SK-N-DZ (cell line): ENCODE measurements at regions not wholly inside any gene's neighbourhood (a gene's known extent, or its start where the extent isn't known, plus 50 kb on each side); places are given as distances from the start of the nearest gene placed in this dataset.

Experiments used
- DNase-seq: peaks from one replicate; pipeline ENCODE4 v3.0.0-alpha.2; 2015; ENCODE audit warnings: low spot score

DNA sequence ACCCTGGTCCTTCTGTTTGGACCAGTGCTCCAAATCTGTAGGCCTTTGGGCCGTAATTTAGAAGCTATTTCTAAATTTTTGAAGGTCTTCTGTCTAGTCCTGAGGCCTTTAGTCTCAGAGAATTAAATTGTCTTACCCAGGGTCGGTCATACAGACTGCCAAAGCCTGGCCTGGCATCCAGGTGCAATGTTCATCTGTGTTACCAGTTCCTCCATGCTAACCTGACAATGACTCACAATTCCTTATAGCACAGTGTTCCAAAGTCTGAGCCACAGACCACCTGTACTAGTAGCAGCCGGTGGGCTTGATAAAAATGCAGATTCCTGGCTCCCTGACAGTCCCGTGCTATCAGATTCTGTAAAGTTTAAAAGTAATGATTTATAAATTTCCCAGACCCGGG, 77.7 kb upstream of the MAP4K3 start:
- no peak for DNase-seq

DNA sequence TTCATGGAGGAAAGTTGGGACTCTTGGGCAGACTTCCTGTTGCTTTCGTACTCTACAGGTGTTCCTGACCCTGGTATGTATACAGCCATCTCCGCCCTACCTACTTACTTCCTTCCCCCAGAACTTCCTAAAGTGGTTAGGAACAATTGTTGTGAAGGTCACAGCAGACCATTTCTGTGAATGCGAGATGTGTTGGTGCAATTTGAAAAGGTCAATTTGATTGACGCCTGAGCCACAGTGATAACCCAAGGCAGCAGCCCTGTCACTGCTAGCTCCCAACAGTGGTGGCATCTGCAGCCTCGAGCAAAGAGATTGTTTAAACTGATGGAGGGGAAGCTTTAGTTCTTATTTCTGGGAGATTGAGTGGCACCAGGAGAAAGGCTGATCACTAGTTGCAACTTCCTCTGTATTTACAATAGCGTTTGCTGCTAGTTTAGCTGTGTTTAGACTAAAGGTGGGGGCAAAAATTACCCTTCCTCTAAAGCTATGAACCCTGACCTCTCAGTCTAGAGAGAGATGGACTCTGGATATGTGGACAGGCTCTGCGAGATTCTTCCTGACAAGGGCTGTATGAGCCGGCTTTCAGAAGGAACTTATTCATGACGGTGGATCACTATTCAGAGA, 78.3 kb upstream of the MAP4K3 start:
- DNase-seq = no peak

DNA sequence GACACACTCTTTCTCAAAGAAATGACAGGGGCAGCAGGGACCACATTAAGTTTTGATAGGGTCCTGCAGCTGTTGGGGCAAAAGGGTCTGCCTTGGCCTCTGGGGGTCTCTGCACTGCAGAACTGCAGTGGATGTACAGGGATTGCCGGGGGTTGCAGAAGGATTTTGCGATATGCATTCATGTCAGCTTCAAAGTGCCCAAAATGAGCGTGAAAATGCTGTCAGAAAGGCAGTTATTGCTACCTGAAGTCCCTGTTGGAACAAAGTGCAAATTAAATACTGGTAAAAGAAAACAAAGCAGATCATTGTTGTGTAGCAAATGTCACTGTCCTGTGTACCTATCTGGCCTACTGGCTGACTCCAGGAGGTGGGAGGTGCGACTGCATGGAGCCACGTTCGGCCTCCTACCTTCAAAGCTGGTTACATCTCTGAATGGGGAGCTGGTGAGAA, 78.8 kb upstream of the MAP4K3 start:
- DNase-seq = no peak

DNA sequence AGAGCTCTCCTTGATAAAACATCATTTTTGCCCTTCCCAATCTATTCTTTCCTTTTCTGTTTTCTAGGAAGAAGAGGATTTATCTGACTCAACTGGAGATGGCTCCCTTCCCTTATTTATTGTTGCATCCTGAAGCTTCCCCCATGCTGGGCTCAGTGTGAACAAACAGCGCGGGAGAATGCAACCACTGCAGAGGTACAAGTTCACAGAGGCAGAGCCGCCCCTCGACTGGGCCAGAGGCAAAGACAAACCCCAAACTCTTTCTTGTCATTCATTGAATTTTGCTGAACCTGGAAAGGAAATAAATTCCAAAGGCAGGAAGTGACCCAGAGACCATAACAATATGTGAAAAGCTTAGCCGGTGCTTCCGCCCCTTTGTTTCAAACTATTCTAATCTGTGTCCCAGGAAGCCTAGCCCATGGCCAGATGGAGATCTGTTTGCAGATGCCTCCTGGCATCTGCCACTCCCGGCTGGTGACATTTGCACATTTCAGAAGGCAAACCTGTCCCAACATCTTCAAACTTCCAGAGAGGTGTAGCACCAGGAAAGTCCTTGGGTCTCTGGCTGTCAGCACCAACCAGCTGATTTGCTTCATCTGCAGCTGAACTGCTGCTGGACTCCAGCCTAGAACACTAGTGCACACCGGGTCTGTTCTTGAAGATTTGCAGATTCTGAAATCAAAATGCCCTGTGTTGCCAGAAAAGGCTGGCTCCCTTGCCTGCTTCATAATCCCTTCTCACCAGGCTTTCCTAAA, 79.4 kb upstream of the MAP4K3 start:
- DNase-seq = no peak

DNA sequence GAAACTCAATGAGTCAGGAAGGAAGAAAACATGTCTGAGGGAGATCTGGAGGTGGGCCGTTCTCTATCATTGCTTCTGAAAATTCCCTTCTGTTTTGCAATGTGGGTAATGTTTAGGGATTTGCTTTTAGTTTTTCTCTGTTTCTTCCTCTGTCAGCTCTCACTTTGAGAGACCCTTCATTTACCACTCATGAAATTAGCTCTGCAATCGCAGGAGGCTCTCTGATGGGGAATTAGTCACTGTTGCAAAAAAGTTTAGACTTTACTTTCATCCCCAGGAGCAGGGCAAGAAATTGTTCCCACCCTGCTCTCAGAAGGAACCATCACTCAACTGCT, 80.0 kb upstream of the MAP4K3 start:
- no peak for DNase-seq

DNA sequence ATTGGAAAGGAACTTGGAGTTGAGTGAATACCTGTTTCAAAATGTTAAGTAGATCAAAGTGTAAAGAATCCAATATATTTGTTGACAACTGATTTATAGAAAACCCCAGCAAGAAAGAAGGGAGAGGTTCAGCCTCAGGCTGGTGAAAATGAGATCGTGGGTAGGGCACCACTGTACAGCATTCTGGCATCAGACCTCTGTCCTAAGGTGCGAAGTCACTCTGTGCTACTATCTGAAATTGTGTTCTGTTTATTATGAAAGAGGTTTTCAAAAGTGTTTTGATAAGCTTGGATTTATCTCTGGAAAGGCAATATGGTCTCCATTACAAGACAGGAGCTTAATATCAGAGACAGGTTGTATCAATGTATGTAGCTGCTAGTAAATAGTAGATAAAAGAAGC, 80.5 kb upstream of the MAP4K3 start:
- no peak for DNase-seq

DNA sequence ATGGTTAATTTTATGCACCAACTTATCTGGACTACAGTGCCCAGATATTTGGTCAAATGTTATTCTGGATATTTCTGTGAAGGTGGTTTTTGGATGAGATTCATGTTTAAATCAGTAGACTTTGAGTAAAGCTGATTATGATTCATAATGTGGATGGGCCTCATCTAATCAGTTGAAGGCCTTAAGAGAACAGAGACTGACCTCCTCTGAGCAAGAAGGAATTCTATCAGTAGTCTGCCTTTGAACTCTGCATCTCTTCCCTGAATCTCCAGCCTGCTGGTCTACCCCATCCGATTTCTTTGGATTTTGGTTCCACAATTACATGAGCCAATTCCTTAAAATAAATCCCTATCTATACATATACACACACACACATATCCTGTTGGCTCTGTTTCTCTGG, 82.8 kb upstream of the MAP4K3 start:
- no peak for DNase-seq

DNA sequence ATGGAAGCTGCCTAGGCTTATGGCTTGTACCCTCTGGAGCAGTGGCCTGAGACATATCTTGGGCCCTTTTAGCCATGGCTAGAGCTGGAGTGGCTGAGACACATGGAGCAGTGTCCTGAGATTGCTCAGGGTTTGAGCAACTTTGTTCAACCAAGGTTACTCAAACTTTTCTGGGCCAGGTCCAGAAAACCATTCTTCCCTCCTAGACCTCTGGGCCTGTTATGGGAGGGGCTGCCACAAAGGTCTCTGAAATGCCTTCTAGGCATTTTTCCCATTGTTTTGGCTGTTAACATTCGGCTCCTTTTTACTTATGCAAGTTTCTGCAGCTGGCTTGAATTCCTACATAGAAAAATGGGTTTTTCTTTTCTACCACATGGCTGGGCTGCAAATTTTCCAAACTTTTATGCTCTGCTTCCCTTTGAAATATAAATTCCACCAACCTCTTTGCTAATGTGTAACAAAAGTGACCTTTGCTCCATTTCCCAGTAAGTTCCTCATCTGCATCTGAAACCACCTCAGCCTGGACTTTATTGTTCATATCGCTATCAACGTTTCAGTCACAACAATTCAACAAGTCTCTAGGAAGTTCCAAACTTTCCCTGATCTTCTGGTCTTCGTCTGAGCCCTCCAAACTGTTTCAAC, 84.9 kb upstream of the MAP4K3 start:
- DNase-seq = no peak

DNA sequence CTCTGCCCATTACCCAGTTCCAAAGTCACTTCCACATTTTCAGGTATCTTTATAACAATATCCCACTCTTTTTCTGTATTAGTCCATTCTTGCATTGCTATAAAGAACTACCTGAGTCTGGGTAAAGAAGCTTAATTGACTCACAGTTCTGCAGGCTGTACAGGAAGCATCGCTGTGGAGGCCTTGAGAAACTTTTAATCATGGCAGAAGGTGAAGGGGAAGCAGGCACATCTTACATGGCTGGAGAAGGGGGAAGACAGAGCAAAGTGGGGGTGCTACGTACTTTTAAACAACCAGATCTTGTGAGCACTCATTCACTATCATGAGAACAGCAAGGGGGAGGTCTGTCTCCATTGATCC, 85.4 kb upstream of the MAP4K3 start:
- no peak for DNase-seq

DNA sequence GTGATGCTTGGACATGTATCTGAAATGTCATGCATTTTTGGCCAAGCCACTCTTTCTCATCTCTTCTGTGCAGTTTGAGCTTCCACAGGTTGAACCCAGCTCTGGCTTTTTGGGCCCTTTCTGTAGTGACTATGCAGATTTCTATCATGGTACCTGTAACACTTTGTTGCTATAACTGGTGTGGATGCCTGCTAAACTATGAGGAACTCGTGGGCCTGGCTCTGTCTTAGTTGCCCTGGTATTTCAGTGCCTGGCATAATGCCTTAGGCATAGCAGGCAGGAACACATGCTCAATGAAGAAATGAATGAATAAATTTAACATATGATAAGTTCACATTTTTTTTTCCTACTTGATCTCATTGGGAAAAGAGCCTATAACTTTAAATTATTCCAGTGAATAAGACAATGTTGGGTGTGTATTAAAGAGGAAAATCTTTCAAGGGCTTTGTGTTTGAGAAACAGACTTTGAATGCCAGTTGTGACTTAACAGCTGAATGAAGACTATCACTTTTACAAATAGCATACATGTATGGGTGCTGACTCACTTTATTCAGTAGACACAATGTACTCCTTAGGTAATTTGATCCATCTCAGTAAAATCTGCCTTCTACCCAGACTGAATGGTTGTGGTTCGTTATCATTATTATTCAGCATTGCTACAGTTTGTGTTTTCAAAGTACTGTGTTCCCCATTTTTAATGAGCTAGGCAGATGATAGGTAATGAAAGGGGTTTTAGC, 86.4 kb upstream of the MAP4K3 start:
- DNase-seq = no peak

DNA sequence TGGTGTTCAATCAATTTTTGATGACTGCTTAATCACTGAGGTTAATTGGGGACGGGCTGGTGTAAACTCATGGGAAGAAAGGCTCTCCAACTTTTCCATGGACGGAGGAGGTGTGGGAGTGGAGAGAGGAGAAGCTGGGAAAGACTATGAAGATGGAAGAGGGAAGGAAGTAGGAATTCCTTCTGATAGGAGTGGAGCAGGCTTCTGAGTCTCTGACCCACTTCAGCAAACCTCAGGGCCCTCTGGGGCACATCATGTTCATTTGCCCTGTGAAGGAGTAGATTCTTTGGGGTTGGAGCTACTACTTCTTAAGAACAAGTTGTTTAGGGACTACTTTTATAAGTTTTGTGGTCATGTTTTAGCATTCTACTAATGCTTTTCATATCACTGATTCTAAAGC, 87.0 kb upstream of the MAP4K3 start:
- no peak for DNase-seq

DNA sequence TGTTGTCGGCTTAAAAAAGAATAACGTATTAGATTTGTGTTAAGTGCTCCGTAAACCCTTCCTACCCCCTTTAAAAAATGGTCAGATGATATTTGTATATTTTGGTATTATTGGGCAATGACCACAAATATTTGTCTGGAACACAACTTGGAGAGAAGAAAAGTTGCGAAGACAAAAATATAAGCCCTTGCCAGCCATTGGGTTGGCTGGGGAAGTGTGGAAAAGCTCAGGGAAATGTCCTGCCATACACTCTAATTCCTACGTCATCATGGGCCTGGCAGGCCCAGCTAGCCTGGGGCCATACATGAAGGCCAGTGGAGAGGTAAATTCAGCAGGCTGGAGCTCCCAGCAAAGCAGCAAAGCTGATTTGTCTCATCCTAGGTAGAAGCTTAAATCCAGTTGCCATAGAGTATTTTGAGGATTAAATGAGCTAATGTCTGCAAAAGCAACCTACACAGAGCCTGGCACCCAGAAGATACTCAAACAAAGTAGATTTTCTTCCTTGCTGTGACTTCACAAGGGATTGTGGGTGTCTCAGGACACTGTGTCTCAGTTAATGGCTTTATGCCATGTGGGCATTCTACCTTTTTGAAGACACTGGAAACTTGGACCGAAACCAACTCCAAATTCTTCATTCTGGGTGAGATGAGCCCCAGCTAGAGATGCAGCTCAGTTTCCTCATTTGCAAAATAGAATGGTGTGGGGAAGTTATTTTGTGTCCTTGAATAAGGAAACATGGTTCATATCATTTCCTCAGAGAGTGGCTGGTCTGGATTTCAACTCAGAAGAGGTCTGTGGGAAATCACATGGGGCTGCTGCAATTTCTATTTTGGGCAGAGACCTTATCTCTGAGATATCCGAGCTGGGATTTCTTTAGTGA, 87.9 kb upstream of the MAP4K3 start:
- DNase-seq = no peak

DNA sequence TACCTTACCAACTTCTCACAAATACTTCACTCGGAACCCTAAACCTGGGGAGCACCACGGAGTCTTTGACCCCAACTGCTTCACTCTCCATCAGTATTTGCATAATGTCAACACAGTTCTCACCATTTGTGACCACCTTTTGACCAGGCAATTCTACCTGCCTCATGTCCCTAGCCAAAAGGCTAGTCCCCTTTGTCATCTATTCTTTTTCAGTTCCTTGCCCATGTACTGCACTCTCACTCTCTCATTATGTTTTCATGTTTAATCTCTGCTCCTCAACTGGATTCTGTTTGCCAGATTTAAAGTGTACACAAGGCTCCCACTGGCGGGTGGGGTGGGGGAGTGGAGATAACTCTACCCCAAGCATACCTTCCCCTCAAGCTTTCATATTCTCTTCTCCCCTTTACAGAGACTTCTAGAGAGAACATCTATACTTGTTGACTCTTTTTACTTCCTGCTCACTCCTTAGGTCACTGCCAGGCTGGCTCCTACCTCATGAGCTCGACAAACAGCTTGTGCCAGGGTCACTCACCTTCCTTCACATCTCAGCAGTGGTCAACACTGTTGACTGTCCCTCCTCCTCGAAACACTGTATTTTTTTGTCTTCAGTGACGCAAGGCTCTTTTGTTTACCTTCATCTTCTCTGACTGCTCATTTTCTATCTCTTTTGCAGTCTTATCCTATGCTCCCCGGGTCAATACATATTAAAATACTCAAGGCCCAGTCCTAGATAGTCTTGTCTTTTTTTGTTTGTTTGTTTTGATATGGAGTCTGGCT, 88.7 kb upstream of the MAP4K3 start:
- DNase-seq = no peak

DNA sequence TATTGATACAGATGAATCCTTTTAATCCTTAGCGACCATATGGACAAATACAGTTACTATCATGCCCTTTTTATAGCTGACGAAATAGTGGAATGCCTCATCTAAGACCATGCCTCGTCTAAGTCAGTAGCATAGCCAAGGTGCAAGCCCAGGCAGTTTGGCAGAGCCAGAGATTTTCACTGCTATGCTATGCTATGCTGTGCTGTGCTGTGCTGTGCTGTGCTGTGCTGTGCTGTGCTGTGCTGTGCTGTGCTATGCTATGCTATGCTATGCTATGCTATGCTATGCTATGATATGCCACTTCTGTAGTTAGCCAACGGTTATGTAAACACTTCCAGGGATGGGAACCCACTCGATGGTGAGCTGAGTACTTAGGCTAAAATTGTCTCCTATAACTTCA, 91.6 kb upstream of the MAP4K3 start:
- no peak for DNase-seq

DNA sequence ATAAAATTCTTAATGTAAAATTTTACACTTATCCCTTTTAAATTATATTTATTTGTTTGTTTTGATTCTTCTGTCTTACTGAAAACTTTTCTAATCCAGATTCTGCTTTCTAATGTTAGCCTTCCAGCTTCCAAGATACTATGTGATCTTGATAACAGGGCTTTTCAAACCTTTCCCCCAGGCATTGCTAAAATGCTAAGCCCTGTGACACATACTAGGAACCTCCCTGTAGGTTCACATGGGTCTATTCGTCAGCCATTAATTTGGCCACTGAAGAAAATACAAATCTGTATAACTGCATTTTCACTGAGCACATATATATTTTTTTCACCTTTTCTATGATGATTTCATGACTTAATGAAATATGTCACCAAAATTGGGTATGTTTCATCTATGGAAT, 92.8 kb upstream of the MAP4K3 start:
- no peak for DNase-seq

DNA sequence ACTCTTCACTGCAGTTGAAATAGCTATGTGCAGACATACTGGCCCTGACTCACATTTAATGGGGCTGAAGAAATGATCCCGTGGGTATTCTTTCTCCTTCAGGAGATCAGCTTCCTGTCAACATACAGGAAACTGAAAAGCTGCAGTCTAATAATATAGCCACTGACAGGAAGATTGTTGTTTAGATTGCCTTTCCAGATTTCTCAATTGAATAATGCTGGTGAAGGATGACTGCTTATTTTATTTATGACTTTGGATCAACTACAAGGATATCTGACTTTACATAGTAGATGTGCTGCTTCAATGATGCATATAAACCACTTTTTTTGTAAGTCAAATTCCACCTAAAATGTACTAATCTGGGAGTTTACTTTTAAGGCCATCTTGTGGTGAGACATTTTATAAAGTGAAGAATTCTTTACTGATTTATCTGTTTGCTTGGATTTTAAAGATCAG, 93.4 kb upstream of the MAP4K3 start:
- no peak for DNase-seq

DNA sequence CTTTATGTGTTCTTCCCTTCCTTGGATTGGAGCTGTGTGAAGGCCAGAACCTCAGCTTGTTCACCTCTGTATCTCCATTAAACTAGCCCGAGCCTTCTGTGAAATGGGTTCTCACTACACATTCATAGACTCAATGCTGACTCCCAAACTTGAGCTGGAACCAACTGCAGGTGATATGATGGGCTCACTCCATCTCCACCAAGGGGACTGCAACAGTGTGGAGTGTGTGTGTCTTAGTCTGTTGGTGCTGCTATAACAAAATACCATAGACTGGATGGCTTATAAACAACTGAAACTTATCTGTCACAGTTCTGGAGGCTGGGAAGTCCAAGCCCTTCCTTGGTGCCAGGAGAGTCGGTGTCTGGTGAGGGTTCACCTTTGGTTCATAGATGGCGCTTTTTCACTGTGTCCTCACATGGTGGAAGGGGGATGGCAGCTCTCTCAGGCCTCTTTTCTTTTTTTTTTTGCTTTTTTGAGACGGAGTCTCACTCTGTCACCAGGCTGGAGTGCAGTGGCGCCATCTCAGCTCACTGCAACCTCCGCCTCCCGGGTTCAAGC, 94.2 kb upstream of the MAP4K3 start:
- DNase-seq = no peak

DNA sequence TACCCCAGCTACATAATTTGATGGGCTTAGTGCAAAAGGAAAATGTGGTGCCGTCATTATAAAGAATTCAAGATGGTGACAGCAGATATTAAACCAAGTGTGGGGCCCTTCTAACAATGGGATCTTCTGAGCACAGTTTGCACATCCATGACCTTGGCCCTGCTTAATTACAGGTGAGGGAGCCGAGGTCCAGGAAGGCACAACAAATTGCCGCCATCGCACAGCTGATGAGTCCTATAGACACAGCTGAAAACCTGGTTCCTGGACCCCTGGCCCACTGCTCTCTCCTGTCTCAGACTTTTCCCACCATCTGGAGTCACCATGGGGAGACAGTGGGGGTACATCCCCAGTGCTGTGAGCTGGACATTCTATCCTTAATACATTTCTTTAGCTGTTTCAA, 95.8 kb upstream of the MAP4K3 start:
- DNase-seq = no peak

DNA sequence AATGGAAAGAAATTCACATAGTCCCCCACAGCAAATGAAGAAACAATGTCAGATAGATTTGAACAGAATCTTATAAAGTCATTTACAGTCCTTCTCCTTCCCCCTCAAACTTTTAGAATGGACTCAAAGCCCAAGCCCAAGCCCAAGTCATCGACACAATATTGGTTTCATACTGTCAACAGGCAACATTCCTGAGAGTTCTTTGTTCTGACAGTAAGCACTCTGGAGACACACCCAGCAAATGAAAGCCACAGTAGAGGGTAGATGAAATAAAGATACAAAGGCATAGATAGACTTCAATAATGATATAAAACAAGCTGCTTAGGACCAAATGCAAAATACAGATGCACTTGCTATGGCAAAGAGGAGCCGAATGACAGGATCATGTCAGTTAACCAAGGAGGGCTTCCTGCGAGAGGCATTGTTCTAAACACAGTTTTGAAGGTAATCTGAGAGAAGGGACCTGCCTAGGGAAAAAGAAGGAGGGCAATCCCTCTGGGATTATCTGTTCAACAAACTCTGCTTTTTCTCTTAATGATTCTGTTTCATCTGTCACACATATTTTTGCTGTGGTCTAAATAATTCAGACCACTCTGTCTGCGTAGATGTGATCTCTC, 97.1 kb upstream of the MAP4K3 start:
- no peak for DNase-seq

DNA sequence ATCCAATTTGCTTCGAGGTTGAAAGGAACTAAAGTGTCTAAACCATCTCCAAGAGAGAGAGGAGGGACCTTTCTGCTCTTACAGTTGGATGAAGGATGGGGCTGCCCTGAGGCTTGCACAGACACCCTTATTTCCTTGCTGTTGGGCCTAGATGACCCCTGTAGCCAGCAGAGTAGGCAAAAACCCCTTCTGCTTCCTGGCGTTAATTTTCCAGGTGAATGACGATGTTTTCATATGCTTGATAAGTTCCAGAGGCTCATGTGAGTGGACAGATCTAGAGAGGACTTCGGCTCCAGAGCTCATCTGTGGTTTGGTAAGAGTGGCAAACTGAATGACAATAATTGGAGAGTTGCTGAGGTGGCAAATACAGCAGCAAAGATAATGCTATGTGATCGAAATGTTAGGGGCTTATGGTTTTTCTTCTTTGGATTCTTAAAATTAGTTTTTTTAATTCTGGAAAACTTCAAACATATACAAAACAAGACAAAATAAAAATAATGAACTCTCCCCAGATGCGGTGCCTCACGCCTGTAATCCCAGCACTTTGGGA, 98.6 kb upstream of the MAP4K3 start:
- DNase-seq = no peak
